Common myeloid progenitor, CD34-positive (primary cell): ENCODE measurements at regions not wholly inside any gene's neighbourhood (a gene's known extent, or its start where the extent isn't known, plus 50 kb on each side); places are given as distances from the start of the nearest gene placed in this dataset.
A peak's percentile ranks its signal among the peaks of the same experiment; 100 is the strongest.
"Not testable (repeated sequence)": the region's sequence is repeated elsewhere in the genome, so short reads cannot be mapped to it uniquely, and the experiment has no call there.

ENCODE experiments used
- CTCF ChIA-PET: fragments of 350-600 bp; sonication (Branson Sonifier 250); formaldehyde crosslinking; loops from one replicate; lab custom pipeline; 2021; ENCODE audit warnings: antibody characterized with exemption; lab: Charles Lee
- POLR2A ChIA-PET: fragments of 350-600 bp; sonication (Branson Sonifier 250); formaldehyde crosslinking; loops from one replicate; lab custom pipeline; 2021; ENCODE audit warnings: antibody characterized with exemption; lab: Charles Lee
- DNase-seq, 3 donors: peaks; one replicate each; pipeline versions ENCODE4 v3.0.0 to v3.0.0-alpha.2; 2013
- H3K27ac ChIP-seq, 2 experiments: 1 replicate in 1 of 2; 2 replicates in 1 of 2; pipeline ENCODE4 v1.7.0; 2013; ENCODE audit warnings: inconsistent platforms in 2 of 2, low read length in 2 of 2, mild to moderate bottlenecking in 2 of 2, low read depth in 1 of 2, moderate library complexity in 1 of 2; ENCODE audit not compliant: severe bottlenecking in 2 of 2, insufficient read depth in 1 of 2, poor library complexity in 1 of 2
- H3K27me3 ChIP-seq, 5 experiments: replicated peaks in 2 of 5; 1 replicate in 3 of 5; 2 replicates in 2 of 5; pipeline versions ENCODE4 v1.6.1 to v1.7.0; 2013; ENCODE audit warnings: low read length in 4 of 5, mild to moderate bottlenecking in 2 of 5, moderate library complexity in 2 of 5, inconsistent platforms in 1 of 5; ENCODE audit not compliant: insufficient read depth in 5 of 5, control insufficient read depth in 4 of 5
- H3K36me3 ChIP-seq, 4 experiments: 1 replicate in 2 of 4; 2 replicates in 2 of 4; pipeline versions ENCODE4 v1.6.1 to v1.7.0; 2013; ENCODE audit warnings: low read length in 3 of 4, control low read depth in 1 of 4, mild to moderate bottlenecking in 1 of 4; ENCODE audit not compliant: control insufficient read depth in 4 of 4, insufficient read depth in 4 of 4
- H3K4me1 ChIP-seq, 4 experiments: 1 replicate in 3 of 4; 2 replicates in 1 of 4; pipeline versions ENCODE4 v1.6.1 to v1.7.1; 2013; ENCODE audit warnings: low read length in 3 of 4, mild to moderate bottlenecking in 3 of 4, control low read depth in 1 of 4, inconsistent platforms in 1 of 4, moderate library complexity in 1 of 4; ENCODE audit not compliant: control insufficient read depth in 4 of 4, insufficient read depth in 4 of 4; ENCODE audit errors: control extremely low read depth in 1 of 4
- H3K4me3 ChIP-seq, 7 experiments: 1 replicate in 4 of 7; 2 replicates in 3 of 7; pipeline versions ENCODE4 v1.5.1 to v1.7.0; 2013; ENCODE audit warnings: mild to moderate bottlenecking in 7 of 7, low read length in 6 of 7, moderate library complexity in 6 of 7, inconsistent platforms in 2 of 7, low read depth in 2 of 7, control low read depth in 1 of 7; ENCODE audit not compliant: insufficient read depth in 4 of 7, control insufficient read depth in 1 of 7; ENCODE audit errors: extremely low read depth in 1 of 7
- H3K9me3 ChIP-seq, 5 experiments: 1 replicate in 4 of 5; 2 replicates in 1 of 5; pipeline versions ENCODE4 v1.6.1 to v1.7.1; 2013; ENCODE audit warnings: low read length in 4 of 5, mild to moderate bottlenecking in 2 of 5, inconsistent platforms in 1 of 5, low read depth in 1 of 5, moderate library complexity in 1 of 5; ENCODE audit not compliant: control insufficient read depth in 4 of 5, insufficient read depth in 2 of 5; ENCODE audit errors: control extremely low read depth in 1 of 5
- WGBS: methylation state at CpG from one replicate; pipeline ENCODE4 v1.1.5; 2013; ENCODE audit not compliant: insufficient coverage; 5-methylcytosine and 5-hydroxymethylcytosine counted together

DNA sequence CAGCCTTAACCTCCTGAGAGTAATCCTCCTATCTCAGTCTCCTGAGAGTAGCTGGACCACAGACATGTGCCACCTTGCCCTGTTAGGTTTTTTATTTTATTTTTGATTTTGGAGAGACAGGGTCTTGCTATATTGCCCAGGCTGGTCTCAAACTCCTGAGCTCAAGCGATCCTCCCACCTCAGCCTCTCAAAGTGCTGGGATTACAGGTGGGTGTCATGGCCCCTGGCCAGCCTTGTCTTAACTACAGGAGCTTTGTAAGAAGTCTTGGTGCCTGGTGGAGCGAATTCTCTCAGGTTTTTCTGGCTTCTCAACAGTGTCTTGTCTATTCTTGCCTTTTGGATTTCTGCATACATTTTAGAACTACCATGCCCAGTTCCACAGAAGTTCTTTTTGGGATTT, 546.4 kb downstream of the TBC1D22A start:
- Histone ChIP-seq H3K27ac (no peak overlapping the region), H3K9me3 (peaks cover 0 to 2% (median 0%) of the 10 kb centered on the region in 5 experiments), H3K27me3 (peaks cover 0 to 6% (median 0%) of the 10 kb centered on the region in 5 experiments), H3K4me1 (no peaks in the 10 kb centered on the region), H3K4me3 (no peak overlapping the region), H3K36me3 (no peaks in the 10 kb centered on the region)
- no peak for DNase-seq
- 77% methylated on average over 2 of the region's 2 CpGs for WGBS
- ChIA-PET POLR2A (no interaction called here), CTCF (no interaction called here)

DNA sequence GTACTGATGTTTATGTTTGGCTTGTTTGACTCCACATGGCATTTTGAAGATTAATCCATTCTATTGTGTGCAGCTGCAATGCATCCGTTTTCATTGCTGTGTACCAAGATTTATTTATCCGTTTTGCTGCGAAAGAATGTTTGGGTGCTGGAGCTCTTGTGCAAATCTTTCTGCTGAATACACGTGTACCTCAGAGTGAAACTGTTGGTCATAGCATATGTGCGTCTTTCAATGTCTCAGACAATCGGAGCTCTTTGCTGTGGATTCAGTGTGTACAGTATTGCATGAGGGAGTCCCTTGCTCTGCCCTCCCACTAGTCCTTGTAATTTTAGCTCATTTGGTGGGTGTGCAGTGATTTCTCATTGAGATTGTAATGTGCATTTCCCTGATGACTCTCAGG, 545.4 kb downstream of the TBC1D22A start:
- Histone ChIP-seq H3K36me3 (no peaks in the 10 kb centered on the region), H3K27me3 (peaks cover 0 to 6% (median 0%) of the 10 kb centered on the region in 5 experiments), H3K9me3 (peaks cover 0 to 2% (median 0%) of the 10 kb centered on the region in 5 experiments), H3K4me3 (no peak overlapping the region), H3K4me1 (no peaks in the 10 kb centered on the region), H3K27ac (no peak overlapping the region)
- CTCF ChIA-PET = no interaction called here
- 99% methylated on average over 6 of the region's 6 CpGs for WGBS
- no peak for DNase-seq
- POLR2A ChIA-PET = no interaction called here

DNA sequence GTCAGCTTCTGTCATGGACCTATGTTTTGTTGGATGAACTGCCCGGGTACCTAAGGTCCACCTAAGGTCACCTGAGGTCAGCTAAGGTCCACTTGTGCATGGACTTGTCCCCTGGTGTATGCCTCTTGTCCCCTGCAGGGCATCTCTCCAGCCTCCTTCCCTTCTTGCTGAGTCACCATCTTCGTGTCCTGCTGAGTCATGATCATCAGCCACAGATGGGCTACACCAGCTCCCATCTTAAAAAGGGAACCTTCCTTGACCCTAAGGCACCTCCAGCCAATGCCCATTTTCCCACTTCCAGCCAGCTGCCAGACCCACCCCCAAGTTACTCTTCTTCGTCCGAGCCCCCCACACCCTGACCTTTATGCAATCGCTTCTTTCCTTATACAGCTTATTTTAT, 544.9 kb downstream of the TBC1D22A start:
- POLR2A ChIA-PET = no interaction called here
- no peak overlapping the region for H3K4me3 ChIP-seq

DNA sequence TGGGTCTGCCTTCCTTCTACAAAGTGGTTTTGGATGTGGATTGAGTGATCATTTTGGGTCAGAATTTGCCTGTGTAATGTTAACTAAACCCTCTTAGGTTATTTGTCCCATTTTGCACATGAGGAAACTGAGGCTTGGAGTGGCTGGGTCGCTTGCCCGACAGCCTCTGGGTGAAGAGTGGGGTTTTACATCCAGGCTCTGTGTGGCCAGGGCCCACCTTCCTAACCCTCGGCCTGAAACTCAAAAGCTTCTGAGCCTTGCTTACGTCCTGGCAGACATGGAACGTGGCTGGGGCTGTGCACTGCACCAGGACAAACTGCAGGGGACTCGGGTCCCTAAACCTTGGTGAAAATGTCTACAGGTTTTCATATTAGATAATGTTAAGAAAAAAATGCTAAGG, 542.4 kb downstream of the TBC1D22A start:
- no peak for DNase-seq
- H3K27ac ChIP-seq = no peak overlapping the region
- H3K36me3 ChIP-seq = no peaks in the 10 kb centered on the region
- ChIA-PET CTCF (no interaction called here), POLR2A (no interaction called here)
- H3K27me3 ChIP-seq = peaks cover 0 to 6% (median 0%) of the 10 kb centered on the region in 5 experiments
- H3K4me3 ChIP-seq = no peak overlapping the region
- H3K4me1 ChIP-seq = no peaks in the 10 kb centered on the region
- peaks cover 0 to 2% (median 0%) of the 10 kb centered on the region in 5 experiments for H3K9me3 ChIP-seq
- 93% methylated on average over 6 of the region's 6 CpGs for WGBS

More for the DNA sequence above, 544.9 kb downstream of the TBC1D22A start:
- peaks cover 0 to 2% (median 0%) of the 10 kb centered on the region in 5 experiments for H3K9me3 ChIP-seq
- H3K27me3 ChIP-seq = peaks cover 0 to 6% (median 0%) of the 10 kb centered on the region in 5 experiments
- H3K27ac ChIP-seq = no peak overlapping the region
- 77% methylated on average over 4 of the region's 5 CpGs for WGBS
- no peaks in the 10 kb centered on the region for H3K36me3 ChIP-seq
- peak; percentile 4 to 34 (median 31) for DNase-seq
- CTCF ChIA-PET = no interaction called here
- no peaks in the 10 kb centered on the region for H3K4me1 ChIP-seq

DNA sequence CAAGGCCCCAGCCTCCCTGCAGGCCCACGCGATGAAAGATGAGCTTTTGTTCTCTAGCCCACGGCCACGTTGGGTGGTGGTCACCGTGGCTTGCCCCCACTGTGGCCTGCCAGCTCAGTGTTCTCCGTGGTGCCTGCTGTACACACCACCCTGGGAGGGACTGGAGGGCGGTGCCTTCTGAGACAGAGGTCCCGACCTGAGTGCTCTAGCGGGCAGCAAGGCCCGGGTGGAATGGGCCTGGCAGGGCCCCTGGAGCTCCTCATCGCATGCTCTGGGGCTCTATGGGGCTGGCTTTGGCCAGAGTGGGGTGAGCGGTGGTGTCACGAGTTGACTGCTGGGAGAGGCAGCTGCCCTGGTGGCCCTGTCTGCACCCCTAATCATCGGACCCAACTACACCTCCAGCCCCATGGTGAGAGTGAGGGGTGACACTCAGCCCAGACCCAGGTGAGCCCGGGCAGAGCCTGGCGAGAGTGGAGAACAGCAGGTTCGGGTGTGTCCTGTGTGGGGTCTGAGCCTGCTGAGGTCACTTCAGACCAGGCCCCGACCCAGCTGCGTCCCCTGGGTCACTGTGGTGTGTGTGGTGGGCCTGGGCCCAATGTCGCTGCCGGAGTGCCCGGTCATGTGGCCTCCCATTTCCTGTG, 541.9 kb downstream of the TBC1D22A start:
- 94% methylated on average over 13 of the region's 22 CpGs for WGBS
- Histone ChIP-seq H3K4me1 (no peaks in the 10 kb centered on the region), H3K36me3 (no peaks in the 10 kb centered on the region), H3K27me3 (peaks cover 0 to 2% (median 0%) of the 10 kb centered on the region in 5 experiments), H3K27ac (no peak overlapping the region), H3K4me3 (no peak overlapping the region), H3K9me3 (peaks cover 0 to 2% (median 0%) of the 10 kb centered on the region in 5 experiments)
- no peak for DNase-seq
- ChIA-PET POLR2A (no interaction called here), CTCF (no interaction called here)

DNA sequence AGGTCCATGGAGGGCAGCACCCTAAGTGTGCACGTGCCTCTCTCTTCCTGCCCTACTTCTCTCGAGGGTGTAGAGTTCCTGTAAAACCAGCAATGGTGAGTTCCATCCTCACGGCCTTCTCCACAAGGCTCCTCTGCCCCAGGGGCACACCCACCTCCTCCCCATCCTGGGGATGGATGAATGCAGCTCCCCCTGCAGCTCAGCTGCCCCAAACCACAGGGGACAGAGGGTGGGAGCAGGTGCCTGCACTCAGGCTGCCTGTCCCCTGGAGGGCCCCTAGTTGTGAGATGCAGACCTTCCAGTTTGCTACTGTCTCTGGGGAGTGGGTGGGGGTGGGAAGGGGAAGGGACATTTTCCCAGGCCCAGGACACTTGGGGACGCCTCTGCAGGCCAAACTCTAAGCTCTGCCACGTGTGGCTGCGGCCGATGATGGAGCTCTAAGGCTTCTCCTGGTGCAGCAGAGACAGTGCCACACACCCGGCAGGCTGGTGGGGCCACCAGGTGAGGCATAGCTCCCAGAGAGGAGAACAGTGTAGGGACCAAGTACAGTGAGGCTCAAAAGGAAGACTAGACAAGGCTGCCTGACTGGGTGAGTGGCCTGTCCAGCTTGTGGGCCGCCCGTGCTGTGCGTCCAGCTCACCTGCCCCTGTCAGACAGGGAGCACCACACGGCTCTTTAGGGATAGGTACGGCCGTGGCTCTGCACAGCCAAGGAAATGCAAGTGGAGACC, 540.9 kb downstream of the TBC1D22A start:
- ChIA-PET POLR2A (no interaction called here), CTCF (no interaction called here)
- WGBS = 95% methylated on average over 14 of the region's 14 CpGs
- no peak overlapping the region for H3K4me3 ChIP-seq
- H3K9me3 ChIP-seq = peaks cover 0 to 2% (median 0%) of the 10 kb centered on the region in 5 experiments
- no peak for DNase-seq
- no peaks in the 10 kb centered on the region for H3K36me3 ChIP-seq
- H3K27ac ChIP-seq = no peak overlapping the region
- no peaks in the 10 kb centered on the region for H3K27me3 ChIP-seq
- no peaks in the 10 kb centered on the region for H3K4me1 ChIP-seq

DNA sequence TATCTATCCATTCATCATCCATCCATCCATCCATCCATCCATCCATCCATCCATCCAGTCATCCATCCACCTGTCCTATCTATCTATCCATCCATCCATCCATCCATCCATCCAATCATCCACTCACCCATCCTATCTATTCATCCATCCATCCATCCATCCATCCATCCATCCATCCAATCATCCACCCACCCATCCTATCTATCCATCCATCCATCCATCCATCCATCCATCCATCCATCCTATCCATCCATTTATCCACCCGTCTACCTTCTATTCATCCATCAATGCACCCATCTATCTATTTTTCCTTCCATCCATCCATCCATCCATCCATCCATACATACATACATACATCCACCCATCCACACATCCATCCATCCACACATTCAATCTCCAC, 540.1 kb downstream of the TBC1D22A start:
- H3K27me3 ChIP-seq, CTCF ChIA-PET, H3K27ac ChIP-seq, H3K9me3 ChIP-seq, POLR2A ChIA-PET, DNase-seq, H3K4me3 ChIP-seq, H3K4me1 ChIP-seq, H3K36me3 ChIP-seq: not testable (repeated sequence)
- WGBS = 100% methylated on average over 1 of the region's 1 CpG
